PC-9 (cell line): ENCODE measurements at regions not wholly inside any gene's neighbourhood (a gene's known extent, or its start where the extent isn't known, plus 50 kb on each side); places are given as distances from the start of the nearest gene placed in this dataset.

Experiments used
- BruUV-seq: library from RNA; stranded (reverse); fragments of 400-500 nt; replicated peaks from 2 replicates; lab custom pipeline; 2021; lab: Mats Ljungman, UMichigan
- CTCF ChIA-PET: fragments of 300-600 bp; sonication (Branson Sonifier 250); formaldehyde crosslinking; loops from one replicate; lab custom pipeline; 2022; ENCODE audit warnings: antibody characterized with exemption; lab: Charles Lee
- POLR2A ChIA-PET: fragments of 300-600 bp; sonication (Branson Sonifier 250); formaldehyde crosslinking; loops from one replicate; lab custom pipeline; 2022; ENCODE audit warnings: antibody characterized with exemption; ENCODE audit not compliant: unreplicated experiment; lab: Charles Lee
- DNase-seq, 2 experiments: peaks; one replicate each; pipeline versions ENCODE4 v3.0.0 to v3.0.0-alpha.2; 2015 to 2022; ENCODE audit warnings: mixed read lengths in 1 of 2
- H2AFZ ChIP-seq: fragments of 200-600 bp; sonication (generic); 2 replicates; pipeline ENCODE4 v1.8.1; 2017; ENCODE audit warnings: antibody characterized with exemption
- H3F3A ChIP-seq: fragments of 200-600 bp; sonication (generic); 2 replicates; pipeline ENCODE4 v1.8.1; 2017; ENCODE audit warnings: antibody characterized with exemption, mild to moderate bottlenecking, low read depth; ENCODE audit not compliant: insufficient read depth
- H3K27ac ChIP-seq: fragments of 200-600 bp; sonication (generic); 2 replicates; pipeline ENCODE4 v1.6.1; 2016; ENCODE audit warnings: mixed run types
- H3K27me3 ChIP-seq: fragments of 200-600 bp; sonication (generic); 2 replicates; pipeline ENCODE4 v1.6.1; 2016; ENCODE audit warnings: low read depth, mixed run types; ENCODE audit not compliant: insufficient read depth
- H3K36me3 ChIP-seq: fragments of 200-600 bp; sonication (generic); 2 replicates; pipeline ENCODE4 v1.6.1; 2016; ENCODE audit warnings: low read depth, mixed run types
- H3K4me1 ChIP-seq: fragments of 200-600 bp; sonication (generic); replicated peaks from 2 replicates; pipeline ENCODE4 v1.6.1; 2016; ENCODE audit warnings: mixed run types; ENCODE audit not compliant: insufficient read depth
- H3K4me2 ChIP-seq: fragments of 200-600 bp; sonication (generic); 2 replicates; pipeline ENCODE4 v1.6.1; 2017; ENCODE audit warnings: mixed run types
- H3K4me3 ChIP-seq: fragments of 200-600 bp; sonication (generic); 2 replicates; pipeline ENCODE4 v1.6.1; 2016; ENCODE audit warnings: mixed run types
- H3K79me2 ChIP-seq: fragments of 200-600 bp; sonication (generic); 2 replicates; pipeline ENCODE4 v1.6.1; 2017; ENCODE audit warnings: low read depth, mixed run types
- H3K9me2 ChIP-seq: fragments of 200-600 bp; sonication (generic); 2 replicates; pipeline ENCODE4 v1.8.1; 2017; ENCODE audit warnings: mild to moderate bottlenecking; ENCODE audit not compliant: insufficient read depth
- H3K9me3 ChIP-seq: fragments of 200-600 bp; sonication (generic); 2 replicates; pipeline ENCODE4 v1.8.1; 2016; ENCODE audit warnings: low read depth; ENCODE audit not compliant: insufficient read depth
- H4K20me1 ChIP-seq: fragments of 200-600 bp; sonication (generic); 2 replicates; pipeline ENCODE4 v1.8.1; 2017; ENCODE audit not compliant: insufficient read depth
- CTCF ChIP-seq: fragments of 200-600 bp; sonication (generic); conservative IDR thresholded peaks from 2 replicates; pipeline ENCODE4 v1.6.1; 2017; ENCODE audit warnings: mixed run types, antibody characterized with exemption, mild to moderate bottlenecking, moderate library complexity
- EZH2 ChIP-seq: fragments of 200-600 bp; sonication (generic); IDR thresholded peaks from 2 replicates; pipeline ENCODE4 v1.8.0; 2017; ENCODE audit warnings: antibody characterized with exemption, low read depth
- intact Hi-C: fragments of 100-400 bp; cut with micrococcal nuclease; formaldehyde crosslinking; loops from one replicate; pipeline ENCODE4 v1.10.0; 2022; ENCODE audit not compliant: unreplicated experiment

GRCh38 chr12:131570596-131570995, 140.3 kb upstream of the SFSWAP start:
- no peaks in the 10 kb centered on the region for H3F3A ChIP-seq
- no TSS peak for BruUV-seq
- no peak overlapping the region for H3K4me3 ChIP-seq
- no peaks in the 10 kb centered on the region for H3K9me2 ChIP-seq
- H3K27me3 ChIP-seq: peaks cover 99% of the 10 kb centered on the region
- ChIA-PET POLR2A (no interaction called here), CTCF (no interaction called here)
- no peaks in the 10 kb centered on the region for H3K36me3 ChIP-seq
- no peak for TF ChIP-seq EZH2
- H3K9me3 ChIP-seq: no peaks in the 10 kb centered on the region
- DNase-seq: no peak
- intact Hi-C loops: no loop called here
- 0 out of 2 replicates have a peak, but pooled peaks cover 5% of the 10 kb centered on the region for H4K20me1 ChIP-seq
- H3K4me2 ChIP-seq: no peak overlapping the region
- no peak overlapping the region for H3K27ac ChIP-seq
- H2AFZ ChIP-seq: no peak overlapping the region
- H3K79me2 ChIP-seq: no peaks in the 10 kb centered on the region
- no peaks in the 10 kb centered on the region for H3K4me1 ChIP-seq

GRCh38 chr12:131571827-131572226, 139.1 kb upstream of the SFSWAP start:
- peaks cover 99% of the 10 kb centered on the region for H3K27me3 ChIP-seq
- no peak overlapping the region for H3K4me3 ChIP-seq
- CTCF ChIA-PET: no interaction called here
- no peak overlapping the region for H3K4me2 ChIP-seq
- H3K4me1 ChIP-seq: no peaks in the 10 kb centered on the region
- no peaks in the 10 kb centered on the region for H3K36me3 ChIP-seq
- intact Hi-C loops: no loop called here
- H3K9me2 ChIP-seq: no peaks in the 10 kb centered on the region
- H4K20me1 ChIP-seq: 0 out of 2 replicates have a peak, but pooled peaks cover 5% of the 10 kb centered on the region
- BruUV-seq: no TSS peak
- DNase-seq: no peak
- POLR2A ChIA-PET: no interaction called here
- H3K9me3 ChIP-seq: no peaks in the 10 kb centered on the region
- TF ChIP-seq EZH2: no peak
- no peak for TF ChIP-seq CTCF
- H2AFZ ChIP-seq: no peak overlapping the region
- no peaks in the 10 kb centered on the region for H3K79me2 ChIP-seq
- no peaks in the 10 kb centered on the region for H3F3A ChIP-seq
- H3K27ac ChIP-seq: no peak overlapping the region

- Histone ChIP-seq H3K4me3 (no peak overlapping the region), H2AFZ (no peak overlapping the region), H4K20me1 (0 out of 2 replicates have a peak, but pooled peaks cover 5% of the 10 kb centered on the region), H3K27me3 (peaks cover 98% of the 10 kb centered on the region), H3K9me2 (no peaks in the 10 kb centered on the region), H3K27ac (no peak overlapping the region), H3K9me3 (no peaks in the 10 kb centered on the region), H3K79me2 (no peaks in the 10 kb centered on the region), H3K36me3 (no peaks in the 10 kb centered on the region), H3K4me1 (no peaks in the 10 kb centered on the region), H3F3A (no peaks in the 10 kb centered on the region), H3K4me2 (no peak overlapping the region)
- CTCF ChIA-PET: no interaction called here
- DNase-seq: no peak
- intact Hi-C loops: no loop called here
- TF ChIP-seq CTCF (no peak), EZH2 (no peak)
- BruUV-seq: no TSS peak
- POLR2A ChIA-PET: no interaction called here
Measured at GRCh38 chr12:131572626-131573025, 138.3 kb upstream of the SFSWAP start.
